T-helper 9 cell (primary cell): ENCODE measurements at regions not wholly inside any gene's neighbourhood (a gene's known extent, or its start where the extent isn't known, plus 50 kb on each side); places are given as distances from the start of the nearest gene placed in this dataset.
"Not testable (repeated sequence)": the region's sequence is repeated elsewhere in the genome, so short reads cannot be mapped to it uniquely, and the experiment has no call there.

ENCODE experiments used
- DNase-seq: peaks from one replicate; pipeline ENCODE4 v3.0.0-alpha.2; 2020

DNA sequence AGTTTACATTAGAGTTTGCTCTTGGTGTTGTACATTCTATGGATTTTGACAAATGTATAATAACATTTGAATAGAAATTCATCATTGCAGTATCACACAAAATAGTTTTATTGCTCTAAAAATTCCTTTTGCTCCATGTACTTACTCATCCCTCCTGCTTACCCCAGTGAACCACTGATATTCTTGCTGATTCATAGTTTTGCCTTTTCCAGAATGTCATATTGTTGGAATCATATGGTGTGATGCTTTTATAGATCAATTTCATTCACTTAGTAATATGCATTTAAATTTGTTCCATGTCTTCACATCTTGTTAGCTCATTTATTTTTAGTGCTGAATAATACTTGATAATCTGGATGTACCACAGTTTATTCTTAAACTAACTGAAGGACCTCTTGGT, 1593.2 kb downstream of the C4orf33 start:
- DNase-seq = no peak

DNA sequence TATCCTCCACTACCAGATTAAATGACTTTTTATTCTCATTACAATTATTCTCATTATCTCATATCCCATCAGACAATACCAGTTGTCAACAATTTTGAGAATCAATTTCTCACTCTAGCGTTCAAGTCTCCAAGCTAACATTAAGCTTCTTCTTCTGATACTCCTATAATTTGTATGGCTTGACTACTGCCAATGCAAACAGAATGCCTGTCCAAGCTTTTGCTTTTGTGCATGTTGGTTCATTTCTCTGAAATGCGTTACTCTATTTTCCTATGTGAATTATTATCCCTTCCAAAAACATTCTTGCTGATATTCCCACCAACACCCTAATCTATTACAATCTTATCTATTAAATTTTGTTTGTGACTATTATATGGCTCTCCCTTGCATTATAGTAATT, 1602.3 kb downstream of the C4orf33 start:
- no peak for DNase-seq

DNA sequence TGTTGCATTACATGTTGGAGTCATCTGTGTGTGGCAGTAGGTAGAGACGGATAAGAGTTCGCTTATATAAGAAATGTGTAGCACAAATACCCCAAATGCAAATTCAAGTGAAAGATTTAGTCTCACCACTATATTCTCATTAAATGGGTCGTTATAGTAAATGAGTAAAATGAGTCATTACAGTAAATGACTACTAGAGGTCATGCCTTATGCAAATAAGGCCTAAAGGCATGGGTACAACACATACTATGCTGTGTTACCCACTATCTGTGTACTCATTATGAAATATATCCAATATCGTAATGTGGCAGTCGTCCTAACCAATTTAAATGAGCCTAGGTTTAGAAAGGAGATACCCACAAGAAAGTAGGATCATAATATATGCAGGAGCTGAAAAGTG, 1603.1 kb downstream of the C4orf33 start:
- DNase-seq = no peak

DNA sequence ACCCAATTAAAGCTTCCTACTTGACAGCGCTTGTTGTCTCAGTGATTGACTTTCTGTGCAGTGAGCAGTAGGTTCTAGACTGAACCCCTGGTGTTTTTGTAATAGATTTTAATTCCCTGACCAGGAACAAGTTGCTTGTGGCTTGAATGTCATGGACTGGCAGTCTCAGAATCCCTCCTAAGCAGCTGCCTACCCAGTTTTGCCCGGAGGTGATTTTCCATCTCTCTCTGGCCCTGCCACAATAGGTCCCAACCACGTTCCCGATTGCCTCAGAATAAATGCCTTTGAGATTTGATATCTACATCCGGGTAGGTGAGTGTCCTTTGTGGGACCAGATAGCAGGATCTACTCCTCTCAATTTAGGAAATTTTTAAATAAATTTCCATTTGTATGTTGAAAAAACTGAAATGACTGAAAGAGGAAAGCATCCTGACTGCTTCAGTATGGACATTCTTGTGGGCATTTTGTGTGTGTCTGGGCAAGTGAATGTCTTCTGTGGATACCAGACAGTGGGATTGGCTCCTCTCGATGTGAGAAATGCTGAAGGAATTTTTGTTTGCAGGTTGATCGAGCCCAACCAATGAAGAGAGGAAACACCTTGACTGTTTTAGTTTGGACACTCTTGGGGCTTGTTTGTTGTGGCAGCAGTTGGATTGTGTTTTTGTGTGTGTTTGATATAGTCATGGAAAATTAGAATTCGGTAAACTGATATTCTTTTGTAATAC, 1607.4 kb downstream of the C4orf33 start:
- no peak for DNase-seq

GRCh38 chr4:130705023-130705422, 1609.1 kb downstream of the C4orf33 start:
- no peak for DNase-seq

- DNase-seq = no peak
Measured at GRCh38 chr4:130712038-130712437, 1616.1 kb downstream of the C4orf33 start.

GRCh38 chr4:130714006-130714405, 1618.1 kb downstream of the C4orf33 start:
- no peak for DNase-seq

DNA sequence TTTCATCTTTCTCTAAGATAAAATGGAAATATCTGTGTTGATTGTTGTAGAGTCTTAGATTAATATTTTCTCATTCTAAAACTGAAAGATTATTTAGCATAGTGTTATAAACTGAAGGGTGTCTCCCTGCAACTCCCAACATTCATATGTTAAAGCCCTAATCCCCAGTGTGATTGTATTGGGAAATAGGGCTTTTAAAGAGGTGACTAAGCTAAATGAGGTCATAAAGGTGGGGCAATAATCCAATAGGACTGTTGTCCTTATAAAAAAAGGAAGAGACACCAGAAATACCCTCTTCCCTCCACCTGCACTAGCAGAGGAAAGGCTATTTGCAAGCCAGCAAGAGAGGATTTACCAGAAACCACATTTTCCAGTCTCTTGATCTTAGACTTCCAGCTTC, 1626.4 kb downstream of the C4orf33 start:
- DNase-seq = no peak

GRCh38 chr4:130736436-130737185, 1640.7 kb downstream of the C4orf33 start:
- DNase-seq = no peak

- no peak for DNase-seq
Measured at GRCh38 chr4:130738233-130738632, 1642.3 kb downstream of the C4orf33 start.

DNA sequence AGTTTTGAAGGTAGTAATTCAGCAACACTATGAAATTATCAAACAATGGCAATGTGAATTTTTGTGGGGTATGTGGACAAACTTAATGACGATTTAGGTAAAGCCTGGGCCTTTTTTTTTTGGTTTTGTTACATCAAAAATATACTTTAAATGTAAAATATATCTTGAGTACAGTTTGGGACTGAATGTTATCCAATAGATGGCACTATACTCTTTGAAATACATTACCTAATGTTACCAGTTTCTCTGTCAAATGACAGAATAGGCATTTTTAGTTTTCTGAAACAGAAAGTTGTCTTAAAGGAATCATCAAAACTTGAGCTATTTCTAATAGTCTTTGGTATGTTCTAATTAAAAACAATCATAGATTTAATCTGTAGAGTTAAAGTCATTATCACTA, 1651.9 kb downstream of the C4orf33 start:
- no peak for DNase-seq

GRCh38 chr4:130753926-130754325, 1658.0 kb downstream of the C4orf33 start:
- DNase-seq = no peak

DNA sequence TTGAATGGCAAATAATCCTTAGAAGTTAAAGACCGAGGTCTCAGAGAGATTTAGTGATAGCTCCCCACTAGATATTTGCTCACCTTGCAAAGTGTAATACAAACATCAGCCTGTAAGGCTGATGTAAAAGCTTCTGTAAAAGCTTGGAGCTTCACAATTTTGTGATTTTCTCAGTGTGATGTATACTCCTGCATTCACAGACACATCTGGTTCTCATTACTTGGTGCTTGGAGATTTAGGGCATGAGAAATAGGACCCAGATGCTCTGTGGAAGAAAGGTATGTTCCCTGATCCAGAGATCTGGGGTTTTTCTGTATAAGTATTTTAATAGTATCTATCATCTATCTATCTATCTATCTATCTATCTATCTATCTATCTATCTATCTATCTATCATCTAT, 1664.3 kb downstream of the C4orf33 start:
- DNase-seq = no peak

- not testable (repeated sequence) for DNase-seq
Measured at GRCh38 chr4:130767384-130767783, 1671.4 kb downstream of the C4orf33 start.

GRCh38 chr4:130772966-130773365, 1677.0 kb downstream of the C4orf33 start:
- not testable (repeated sequence) for DNase-seq

DNA sequence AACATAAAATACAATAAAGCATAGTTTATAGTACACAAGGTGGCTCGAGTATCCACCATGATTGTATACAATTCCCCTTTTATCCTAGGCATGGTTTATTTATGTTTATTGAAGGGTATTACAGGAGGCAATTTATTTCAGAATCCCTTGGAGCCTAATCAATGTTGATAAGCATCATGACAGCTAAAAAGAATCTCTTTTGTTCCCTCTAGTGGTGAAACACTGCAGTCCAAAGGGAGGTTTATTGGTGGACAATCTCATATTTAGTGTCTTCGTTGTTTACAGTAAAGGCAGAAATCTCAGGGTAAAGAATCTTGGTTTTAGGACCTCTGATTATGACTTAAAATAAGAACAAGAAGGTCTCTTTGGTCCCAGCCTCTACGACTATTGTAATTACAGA, 1712.5 kb downstream of the C4orf33 start:
- no peak for DNase-seq

DNA sequence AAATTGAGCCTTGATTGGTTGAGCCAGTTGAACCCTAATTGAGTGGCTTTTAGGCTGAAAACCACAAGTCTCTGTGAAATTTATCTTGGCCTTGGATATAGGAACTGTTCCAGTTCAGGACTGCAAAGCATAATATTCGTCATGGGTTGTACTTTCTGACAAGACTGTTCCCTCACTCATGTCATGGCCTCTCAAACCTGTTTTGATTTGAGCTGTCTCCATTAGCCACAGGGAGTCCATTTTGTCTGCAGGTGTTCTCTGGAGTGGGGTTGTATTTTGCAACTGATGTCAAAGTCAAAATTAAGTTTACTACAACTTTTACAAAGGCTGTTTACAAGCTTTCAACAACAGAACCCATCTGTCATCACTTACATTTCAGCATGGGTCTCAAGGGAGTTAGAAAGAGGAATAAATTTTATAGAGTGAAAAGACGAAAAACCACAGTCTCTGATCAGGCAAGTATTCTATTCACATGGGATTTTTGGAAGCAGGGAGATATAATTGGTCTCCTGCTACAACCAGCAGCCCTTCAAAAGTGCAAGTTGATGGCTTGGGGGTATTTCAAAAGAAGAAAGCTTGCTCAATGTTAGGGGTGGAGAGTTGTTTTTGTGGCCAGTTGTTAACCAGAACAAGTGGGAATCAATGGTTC, 1716.3 kb downstream of the C4orf33 start:
- no peak for DNase-seq

DNA sequence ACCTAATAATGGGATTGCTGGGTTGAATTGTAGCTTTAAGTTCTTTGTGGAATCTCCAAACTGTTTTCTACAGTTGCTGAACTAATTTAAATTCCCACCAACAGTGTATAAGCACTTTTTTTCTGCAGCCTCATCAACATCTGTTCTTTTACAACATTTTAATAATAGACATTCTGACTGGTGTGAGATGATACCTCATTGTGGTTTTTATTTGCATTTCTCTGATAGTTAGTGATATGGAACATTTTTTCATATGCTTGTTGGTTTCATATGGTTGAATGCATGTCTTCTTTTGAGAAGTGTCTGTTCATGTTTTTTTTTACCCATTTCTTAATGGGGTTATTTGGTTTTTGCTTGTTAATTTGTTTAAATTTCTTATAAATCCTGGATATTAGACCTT, 1718.9 kb downstream of the C4orf33 start:
- DNase-seq = no peak

GRCh38 chr4:130820448-130820847, 1724.5 kb downstream of the C4orf33 start:
- no peak for DNase-seq

GRCh38 chr4:130825284-130825683, 1729.3 kb downstream of the C4orf33 start:
- DNase-seq = no peak

GRCh38 chr4:130850019-130850524, 1754.1 kb downstream of the C4orf33 start:
- DNase-seq = no peak

- DNase-seq = no peak
Measured at GRCh38 chr4:130851107-130851506, 1755.2 kb downstream of the C4orf33 start.

DNA sequence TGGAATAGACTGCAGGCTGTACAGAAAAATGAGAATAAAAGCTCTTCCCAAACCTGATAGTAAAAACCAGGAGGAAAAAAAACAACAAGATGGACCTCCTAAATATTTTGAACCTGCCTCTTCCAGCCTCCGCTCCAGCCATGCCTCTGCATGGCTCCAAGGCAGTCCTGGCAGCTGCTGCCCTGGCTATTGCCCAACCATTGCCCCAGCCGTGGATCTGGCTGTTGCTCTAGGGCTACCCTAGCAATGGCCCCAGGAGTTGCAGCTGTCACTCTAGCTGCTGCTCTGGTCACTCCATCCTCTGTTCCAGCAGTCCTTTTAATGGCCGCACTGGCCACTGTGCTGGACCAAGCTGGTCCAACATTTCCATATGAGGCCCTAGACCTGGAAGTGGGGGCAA, 1756.0 kb downstream of the C4orf33 start:
- no peak for DNase-seq

GRCh38 chr4:130855533-130855932, 1759.6 kb downstream of the C4orf33 start:
- no peak for DNase-seq
